Heart right ventricle (tissue), 16 donors: ENCODE measurements at regions not wholly inside any gene's neighbourhood (a gene's known extent, or its start where the extent isn't known, plus 50 kb on each side); places are given as distances from the start of the nearest gene placed in this dataset.

Experiments
- ATAC-seq, 8 donors: fragments of 200-7000 bp; cut with Tn5 transposase; one replicate each; pipeline ENCODE4 v1.9.1; 2020; ENCODE audit warnings: mild to moderate bottlenecking in 8 of 8, moderate library complexity in 8 of 8, moderate number of reproducible peaks in 1 of 8
- DNase-seq, 2 donors: peaks; one replicate each; pipeline ENCODE4 v3.0.0-alpha.2; 2020
- H3K27ac ChIP-seq, 10 donors: fragments of 200-600 bp; sonication (generic) in 2 of 10; one replicate each; pipeline versions ENCODE4 v1.5.0 to v1.8.0; 2020 to 2022; ENCODE audit warnings: mild to moderate bottlenecking in 3 of 10
- H3K27me3 ChIP-seq, 7 donors: fragments of 200-600 bp; one replicate each; pipeline ENCODE4 v1.8.0; 2021 to 2022; ENCODE audit warnings: mild to moderate bottlenecking in 2 of 7
- H3K36me3 ChIP-seq, 9 donors: fragments of 200-600 bp; sonication (generic) in 1 of 9; one replicate each; pipeline versions ENCODE4 v1.5.0 to v1.8.0; 2020 to 2022; ENCODE audit warnings: mild to moderate bottlenecking in 2 of 9
- H3K4me1 ChIP-seq, 9 donors: fragments of 200-600 bp; sonication (generic) in 1 of 9; one replicate each; pipeline versions ENCODE4 v1.5.0 to v1.8.0; 2020 to 2022; ENCODE audit warnings: mild to moderate bottlenecking in 4 of 9
- H3K4me3 ChIP-seq, 10 donors: fragments of 200-600 bp; sonication (generic) in 2 of 10; one replicate each; pipeline versions ENCODE4 v1.5.0 to v1.8.0; 2020 to 2022; ENCODE audit warnings: mild to moderate bottlenecking in 7 of 10, moderate library complexity in 2 of 10
- H3K9me3 ChIP-seq, 11 donors: fragments of 200-600 bp in 10 of 11; sonication (generic) in 2 of 11; one replicate each; pipeline versions ENCODE4 v1.5.0 to v1.8.0; 2013 to 2022; ENCODE audit warnings: mild to moderate bottlenecking in 2 of 11, control low read depth in 1 of 11, moderate library complexity in 1 of 11
- WGBS, 2 donors: extraction: QIAGEN DNeasy Blood & Tissue Kit; methylation state at CpG; one replicate each; pipeline ENCODE4 v1.1.7; 2013; ENCODE audit warnings: inconsistent platforms in 1 of 2; 5-methylcytosine and 5-hydroxymethylcytosine counted together
- intact Hi-C, 10 donors: fragments of 100-400 bp; cut with DNase I; formaldehyde crosslinking; loops; one replicate each; pipeline versions ENCODE4 v1.11.1 to v1.14.2; 2022
- TF ChIP-seq, protein P1 (sequence below), 9 donors: fragments of 200-600 bp; sonication (generic) in 2 of 9; IDR thresholded peaks; one replicate each; pipeline versions ENCODE4 v1.5.0 to v1.8.0; 2021 to 2022; ENCODE audit warnings: antibody characterized with exemption in 9 of 9, mild to moderate bottlenecking in 5 of 9, moderate library complexity in 1 of 9
- donor health status: Arrhythmogenic right ventricular cardiomyopathy.
- donor health status: ischemic (EF 13 %, LVEDD 7.1; RV severe dilation, severe dysfunction).
- donor health status: healthy with polysubstance abuse.
- donor health status: DM: no; HTN: yes; CAD: no.
- donor health status: DM: no; HTN: no; CAD: no.
- donor health status: ischemic (EF 25% LVEDD 6.9; RV normal size, moderate dysfunction).
- donor health status: ischemic (EF 25% LVEDD 5.7; RV mildly dilated, moderate dysfunction).
- donor health status: healthy.
- donor health status: DM: yes; HTN: yes; CAD: no.
- donor health status: Ischemic cardiomyopathy.
- donor health status: ischemic (EF 35%, LVEDD 5.7; RV mildly dilated, moderate dysfunction).
- donor health status: nonischemic (EF 11% LVEDD 7.7; RV severe dilation, severe dysfunction).
- donor health status: DM: yes; HTN: yes; CAD: no.
- donor health status: PGD.
- donor health status: ischemic (EF 29% LVEDD 5.4; RV normal size, mild dysfunction).
- donor health status: nonischemic (EF 23%, LVEDD 6.1; RV moderate dilation, normal function).

DNA sequence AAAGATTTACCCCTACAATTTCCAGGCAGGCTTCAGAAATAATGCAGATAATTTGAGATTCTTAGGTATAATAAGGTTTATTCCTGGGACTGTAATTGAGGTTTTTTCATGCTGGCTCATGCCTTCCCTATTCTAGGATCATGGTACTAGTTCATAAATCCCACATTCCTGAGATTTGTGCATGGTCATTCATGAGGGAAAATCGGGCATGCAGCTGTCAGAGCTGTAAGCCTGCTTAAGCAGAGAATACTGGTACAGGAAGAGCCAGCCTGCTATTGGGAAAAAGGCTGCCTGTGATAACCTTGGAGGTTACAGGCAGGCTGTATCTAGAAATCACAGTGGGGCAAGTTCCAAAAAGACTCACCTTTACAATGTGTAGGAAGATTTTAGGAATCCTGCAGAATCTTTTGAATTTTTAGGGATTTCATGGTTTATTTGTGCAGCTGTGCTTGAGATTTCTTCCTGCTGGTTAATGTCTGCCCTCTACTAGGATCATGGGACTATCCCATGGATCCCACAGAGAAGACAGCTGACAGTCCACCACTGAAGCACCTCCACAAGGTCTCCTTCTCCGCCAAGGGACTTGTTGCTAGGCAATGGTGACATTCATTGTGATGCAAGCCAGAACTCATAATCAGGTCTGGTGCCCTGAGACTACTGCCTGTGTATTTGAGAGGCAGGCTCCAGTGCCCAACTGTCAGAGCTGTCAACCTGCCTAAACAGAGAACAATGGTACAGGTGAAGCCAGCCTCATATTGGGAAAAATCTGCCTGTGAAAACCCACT lies 646.2 kb upstream of the TSPY4 start:
- H3K27ac ChIP-seq = no peak overlapping the region
- no peak overlapping the region for H3K4me3 ChIP-seq
- 28 to 30% methylated on average over 2 of the region's 2 CpGs for WGBS, 2 donors
- intact Hi-C loops = no loop called here
- DNase-seq (peak in 1 of 2 donors; percentile 5), ATAC-seq (peak in 2 of 8 donors; percentile 64 to 75)
- no peaks in the 10 kb centered on the region for H3K36me3 ChIP-seq
- H3K27me3 ChIP-seq = no peaks in the 10 kb centered on the region
- no peaks in the 10 kb centered on the region for H3K9me3 ChIP-seq
- H3K4me1 ChIP-seq = no peaks in the 10 kb centered on the region
- TF ChIP-seq, protein P1, sequence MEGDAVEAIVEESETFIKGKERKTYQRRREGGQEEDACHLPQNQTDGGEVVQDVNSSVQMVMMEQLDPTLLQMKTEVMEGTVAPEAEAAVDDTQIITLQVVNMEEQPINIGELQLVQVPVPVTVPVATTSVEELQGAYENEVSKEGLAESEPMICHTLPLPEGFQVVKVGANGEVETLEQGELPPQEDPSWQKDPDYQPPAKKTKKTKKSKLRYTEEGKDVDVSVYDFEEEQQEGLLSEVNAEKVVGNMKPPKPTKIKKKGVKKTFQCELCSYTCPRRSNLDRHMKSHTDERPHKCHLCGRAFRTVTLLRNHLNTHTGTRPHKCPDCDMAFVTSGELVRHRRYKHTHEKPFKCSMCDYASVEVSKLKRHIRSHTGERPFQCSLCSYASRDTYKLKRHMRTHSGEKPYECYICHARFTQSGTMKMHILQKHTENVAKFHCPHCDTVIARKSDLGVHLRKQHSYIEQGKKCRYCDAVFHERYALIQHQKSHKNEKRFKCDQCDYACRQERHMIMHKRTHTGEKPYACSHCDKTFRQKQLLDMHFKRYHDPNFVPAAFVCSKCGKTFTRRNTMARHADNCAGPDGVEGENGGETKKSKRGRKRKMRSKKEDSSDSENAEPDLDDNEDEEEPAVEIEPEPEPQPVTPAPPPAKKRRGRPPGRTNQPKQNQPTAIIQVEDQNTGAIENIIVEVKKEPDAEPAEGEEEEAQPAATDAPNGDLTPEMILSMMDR (IDR thresholded peaks at IDR 0.05) = no peak

DNA sequence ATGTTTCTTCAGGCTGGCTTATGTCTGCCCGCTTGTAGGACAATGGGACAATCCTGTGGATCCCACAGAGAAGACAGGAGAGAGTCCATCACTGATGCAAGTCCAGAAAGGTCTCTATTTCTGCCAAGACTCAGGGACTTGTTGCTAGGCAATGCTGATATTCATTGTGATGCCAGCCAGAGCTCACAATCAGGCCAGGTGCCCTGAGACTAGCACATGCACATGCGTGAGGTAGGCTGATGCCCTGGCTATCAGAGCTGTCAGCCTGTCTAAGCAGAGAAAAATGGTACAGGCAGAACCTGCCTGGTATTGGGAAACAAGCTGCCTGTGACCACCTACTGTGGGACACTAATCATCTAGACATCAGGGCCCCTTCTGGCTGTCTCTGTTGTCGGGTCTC lies 638.7 kb upstream of the TSPY4 start:
- DNase-seq (no peak), ATAC-seq (no peak)
- TF ChIP-seq, protein P1 (IDR thresholded peaks at IDR 0.05) = no peak
- no peaks in the 10 kb centered on the region for H3K4me1 ChIP-seq
- H3K27ac ChIP-seq = no peak overlapping the region
- H3K36me3 ChIP-seq = no peaks in the 10 kb centered on the region
- WGBS, 2 donors = 31 to 38% methylated on average over 3 of the region's 3 CpGs
- H3K27me3 ChIP-seq = no peaks in the 10 kb centered on the region
- no peaks in the 10 kb centered on the region for H3K9me3 ChIP-seq
- no peak overlapping the region for H3K4me3 ChIP-seq
- intact Hi-C loops = no loop called here

DNA sequence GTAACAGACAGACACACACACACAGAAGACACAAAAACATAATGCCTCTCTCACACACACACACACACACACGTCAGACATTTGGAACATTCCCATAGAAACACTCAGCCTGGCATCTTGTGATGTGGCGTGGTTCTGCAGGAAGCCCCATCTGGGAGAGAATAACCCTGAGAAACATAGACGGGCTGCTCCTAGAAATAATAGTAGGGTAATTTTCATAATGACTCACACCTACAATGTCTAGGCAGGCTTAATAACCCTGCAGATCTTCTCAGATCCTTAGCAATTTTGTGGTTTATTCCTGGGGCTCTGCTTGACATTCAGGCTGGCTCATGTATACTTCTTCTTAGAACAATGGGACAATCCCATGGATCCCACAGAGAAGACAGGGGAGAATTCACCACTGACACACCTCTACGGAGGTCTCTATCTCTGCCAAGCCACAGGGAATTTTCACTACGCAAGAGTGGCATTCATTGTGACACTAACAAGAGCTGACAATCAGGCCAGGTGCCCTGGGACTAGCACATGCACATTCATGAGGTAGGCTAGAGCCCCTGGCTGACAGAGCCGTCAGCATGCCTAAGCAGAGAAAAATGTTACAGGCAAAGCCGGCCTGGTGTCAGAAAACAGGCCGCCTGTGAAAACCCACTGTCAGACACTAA lies 631.5 kb upstream of the TSPY4 start:
- H3K36me3 ChIP-seq = no peaks in the 10 kb centered on the region
- no peak for ATAC-seq
- H3K27ac ChIP-seq = no peak overlapping the region
- WGBS, 2 donors = 72 to 76% methylated on average over 8 of the region's 8 CpGs
- no peaks in the 10 kb centered on the region for H3K4me1 ChIP-seq
- no peaks in the 10 kb centered on the region for H3K9me3 ChIP-seq
- TF ChIP-seq, protein P1 (IDR thresholded peaks at IDR 0.05) = no peak
- no peaks in the 10 kb centered on the region for H3K27me3 ChIP-seq
- no peak for DNase-seq
- H3K4me3 ChIP-seq = no peak overlapping the region
- intact Hi-C loops = no loop called here

DNA sequence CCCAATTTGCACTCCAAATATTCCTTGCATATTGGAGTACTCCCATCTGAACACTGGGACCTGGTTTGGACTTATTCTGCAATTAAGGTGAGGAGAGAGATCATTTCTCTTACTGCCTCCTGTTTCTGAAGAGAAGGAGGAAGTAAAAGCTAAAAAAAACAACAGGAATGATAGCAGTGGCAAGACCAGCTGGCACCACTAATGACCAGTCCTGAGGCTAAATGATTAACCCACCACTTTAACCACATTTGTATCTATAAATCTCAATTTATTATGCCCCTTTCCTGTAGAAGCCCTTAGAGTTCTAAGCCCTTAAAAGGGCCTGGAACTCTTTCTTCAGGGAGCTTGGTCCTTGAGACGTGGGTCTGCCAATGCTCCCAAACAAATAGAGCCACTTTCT lies 625.0 kb upstream of the TSPY4 start:
- intact Hi-C loops = no loop called here
- 14 to 38% methylated on average over 1 of the region's 1 CpG for WGBS, 2 donors
- H3K27ac ChIP-seq = no peak overlapping the region
- no peaks in the 10 kb centered on the region for H3K36me3 ChIP-seq
- TF ChIP-seq, protein P1 (IDR thresholded peaks at IDR 0.05) = no peak
- no peaks in the 10 kb centered on the region for H3K9me3 ChIP-seq
- H3K27me3 ChIP-seq = no peaks in the 10 kb centered on the region
- H3K4me3 ChIP-seq = no peak overlapping the region
- ATAC-seq = no peak
- DNase-seq = no peak
- no peaks in the 10 kb centered on the region for H3K4me1 ChIP-seq
